H1 (cell line): ENCODE measurements at regions not wholly inside any gene's neighbourhood (a gene's known extent, or its start where the extent isn't known, plus 50 kb on each side); places are given as distances from the start of the nearest gene placed in this dataset.

Experiments
- CTCF ChIA-PET: fragments of 300-600 bp; sonication (Branson Sonifier 250); formaldehyde crosslinking; loops from one replicate; lab custom pipeline; 2021; ENCODE audit not compliant: partially characterized antibody; lab: Charles Lee
- POLR2A ChIA-PET: fragments of 300-600 bp; sonication (Branson Sonifier 250); formaldehyde crosslinking; loops from one replicate; lab custom pipeline; 2021; ENCODE audit warnings: inconsistent platforms; ENCODE audit not compliant: partially characterized antibody; lab: Charles Lee
- DNase-seq, 2 experiments: peaks; one replicate each; pipeline versions ENCODE4 v3.0.0 to v3.0.0-alpha.2; 2010 to 2022; ENCODE audit warnings: low spot score in 2 of 2, low read depth in 1 of 2, mixed read lengths in 1 of 2
- FAIRE-seq: peaks from 2 replicates; lab custom pipeline; 2011; peaks lifted over from hg19 to GRCh38; lab: Jason Lieb, UNC
- H2AFZ ChIP-seq: 2 replicates; pipeline ENCODE4 v1.8.1; 2012; ENCODE audit warnings: low read length, inconsistent platforms
- H2AK5ac ChIP-seq: 2 replicates; pipeline ENCODE4 v1.6.1; 2013; ENCODE audit warnings: low read depth, low read length
- H2BK120ac ChIP-seq: replicated peaks from 2 replicates; pipeline ENCODE3; 2013; ENCODE audit warnings: low read depth, low read length, inconsistent platforms
- H2BK12ac ChIP-seq: 2 replicates; pipeline ENCODE4 v1.6.1; 2013; ENCODE audit warnings: low read depth, low read length
- H2BK15ac ChIP-seq: 2 replicates; pipeline ENCODE4 v1.6.1; 2013; ENCODE audit warnings: low read length
- H2BK20ac ChIP-seq: 2 replicates; pipeline ENCODE4 v1.6.1; 2013; ENCODE audit warnings: low read length
- H2BK5ac ChIP-seq: 2 replicates; pipeline ENCODE4 v1.6.1; 2013; ENCODE audit warnings: low read depth, low read length
- H3K14ac ChIP-seq: 2 replicates; pipeline ENCODE4 v1.6.1; 2013; ENCODE audit warnings: inconsistent platforms; ENCODE audit not compliant: insufficient read length
- H3K18ac ChIP-seq: 2 replicates; pipeline ENCODE4 v1.6.1; 2013; ENCODE audit warnings: low read length; ENCODE audit errors: extremely low read depth
- H3K23ac ChIP-seq: 2 replicates; pipeline ENCODE4 v1.6.1; 2013; ENCODE audit warnings: inconsistent platforms; ENCODE audit not compliant: insufficient read length
- H3K23me2 ChIP-seq: 2 replicates; pipeline ENCODE4 v1.6.1; 2013; ENCODE audit warnings: low read depth, low read length
- H3K27ac ChIP-seq: 2 replicates; pipeline ENCODE4 v1.6.1; 2011; ENCODE audit warnings: low read depth, low read length, inconsistent platforms
- H3K27me3 ChIP-seq, 4 experiments: replicated peaks in 1 of 4; 1 replicate in 1 of 4; 2 replicates in 3 of 4; pipeline versions ENCODE4 v1.6.1 to v1.8.1; 2011 to 2013; ENCODE audit warnings: low read length in 3 of 4, mild to moderate bottlenecking in 3 of 4, inconsistent platforms in 2 of 4, mixed read lengths in 2 of 4, moderate library complexity in 1 of 4; ENCODE audit not compliant: control insufficient read depth in 3 of 4, insufficient read depth in 3 of 4; ENCODE audit errors: extremely low read depth in 1 of 4
- H3K36me3 ChIP-seq, 4 experiments: 2 replicates each; pipeline versions ENCODE4 v1.6.1 to v1.8.1; 2011 to 2013; ENCODE audit warnings: mild to moderate bottlenecking in 4 of 4, low read length in 3 of 4, moderate library complexity in 2 of 4, control low read depth in 1 of 4, inconsistent platforms in 1 of 4; ENCODE audit not compliant: insufficient read depth in 4 of 4, control insufficient read depth in 2 of 4
- H3K4ac ChIP-seq: replicated peaks from 2 replicates; pipeline ENCODE3; 2013; ENCODE audit warnings: low read length, low read depth, mixed read lengths, inconsistent platforms; ENCODE audit not compliant: insufficient read length
- H3K4me1 ChIP-seq, 4 experiments: replicated peaks in 1 of 4; 1 replicate in 1 of 4; 2 replicates in 3 of 4; pipeline versions ENCODE4 v1.6.1 to v1.8.1; 2011 to 2013; ENCODE audit warnings: low read length in 3 of 4, inconsistent platforms in 2 of 4, mixed read lengths in 1 of 4; ENCODE audit not compliant: insufficient read depth in 4 of 4, control insufficient read depth in 3 of 4
- H3K4me2 ChIP-seq, 2 experiments: 2 replicates each; pipeline versions ENCODE4 v1.6.1 to v1.8.1; 2011 to 2013; ENCODE audit warnings: low read depth in 2 of 2, low read length in 2 of 2, control low read depth in 1 of 2, inconsistent platforms in 1 of 2, mild to moderate bottlenecking in 1 of 2; ENCODE audit not compliant: insufficient read depth in 1 of 2
- H3K4me3 ChIP-seq, 4 experiments: fragments of 200-600, 300-600 bp in 1 of 4; sonication (generic), shearing (Covaris generic), sonication (Bioruptor Twin) in 1 of 4; 2 replicates each; pipeline versions ENCODE4 v1.5.1 to v1.8.1; 2011 to 2016; ENCODE audit warnings: low read length in 4 of 4, low read depth in 3 of 4, control low read depth in 2 of 4, inconsistent platforms in 2 of 4, mild to moderate bottlenecking in 2 of 4, mixed read lengths in 1 of 4, moderate library complexity in 1 of 4; ENCODE audit not compliant: insufficient read depth in 2 of 4; ENCODE audit errors: extremely low read depth in 1 of 4
- H3K56ac ChIP-seq: replicated peaks from 2 replicates; pipeline ENCODE3; 2013; ENCODE audit warnings: low read depth, mild to moderate bottlenecking, mixed read lengths, low read length, inconsistent platforms; ENCODE audit not compliant: insufficient read length
- H3K79me1 ChIP-seq: 2 replicates; pipeline ENCODE4 v1.6.1; 2013; ENCODE audit warnings: low read depth, low read length, control low read depth
- H3K79me2 ChIP-seq, 2 experiments: 2 replicates each; pipeline versions ENCODE4 v1.6.1 to v1.8.1; 2012 to 2013; ENCODE audit warnings: low read length in 2 of 2, mild to moderate bottlenecking in 2 of 2, inconsistent platforms in 1 of 2; ENCODE audit not compliant: insufficient read depth in 2 of 2, control insufficient read depth in 1 of 2
- H3K9ac ChIP-seq, 4 experiments: replicated peaks in 1 of 4; 1 replicate in 1 of 4; 2 replicates in 3 of 4; pipeline versions ENCODE4 v1.6.1 to v1.8.1; 2011 to 2013; ENCODE audit warnings: low read depth in 3 of 4, low read length in 3 of 4, control low read depth in 2 of 4, mild to moderate bottlenecking in 2 of 4, moderate library complexity in 2 of 4, inconsistent platforms in 1 of 4; ENCODE audit errors: extremely low read depth in 1 of 4
- H3K9me3 ChIP-seq, 2 experiments: 2 replicates each; pipeline versions ENCODE4 v1.6.1 to v1.8.1; 2012 to 2013; ENCODE audit warnings: mild to moderate bottlenecking in 2 of 2, moderate library complexity in 2 of 2, control low read depth in 1 of 2, inconsistent platforms in 1 of 2, low read depth in 1 of 2, low read length in 1 of 2, mixed read lengths in 1 of 2; ENCODE audit not compliant: insufficient read depth in 2 of 2
- H4K20me1 ChIP-seq, 2 experiments: replicated peaks in 1 of 2; 2 replicates each; pipeline versions ENCODE3 to v1.8.1; 2011 to 2013; ENCODE audit warnings: inconsistent platforms in 2 of 2, low read length in 2 of 2, mild to moderate bottlenecking in 1 of 2; ENCODE audit not compliant: insufficient read depth in 2 of 2, control insufficient read depth in 1 of 2
- H4K5ac ChIP-seq: 2 replicates; pipeline ENCODE4 v1.6.1; 2013; ENCODE audit warnings: low read length, low read depth, mixed read lengths, inconsistent platforms; ENCODE audit not compliant: insufficient read length
- H4K8ac ChIP-seq: 2 replicates; pipeline ENCODE4 v1.8.0; 2013; ENCODE audit warnings: mild to moderate bottlenecking, moderate library complexity, low read length, inconsistent platforms; ENCODE audit not compliant: insufficient read depth; ENCODE audit errors: extremely low read depth
- H4K91ac ChIP-seq: replicated peaks from 2 replicates; pipeline ENCODE3; 2013; ENCODE audit warnings: low read length, mixed read lengths, inconsistent platforms; ENCODE audit not compliant: insufficient read length
- BCL11A ChIP-seq, 2 experiments: IDR thresholded peaks; one replicate each; pipeline ENCODE4 v1.6.1; 2011; ENCODE audit warnings: low read depth in 2 of 2, low read length in 2 of 2, mild to moderate bottlenecking in 2 of 2
- BRCA1 ChIP-seq: IDR thresholded peaks from 2 replicates; pipeline ENCODE4 v1.6.1; 2012; ENCODE audit warnings: low read depth, low read length, improper control_type of control experiment
- CREB1 ChIP-seq: IDR thresholded peaks from 2 replicates; pipeline ENCODE4 v1.6.1; 2012; ENCODE audit warnings: inconsistent platforms
- EZH2 ChIP-seq: fragments of 200-600 bp; sonication (generic); IDR thresholded peaks from 2 replicates; pipeline ENCODE4 v1.7.1; 2012; ENCODE audit warnings: low read depth, mild to moderate bottlenecking, moderate library complexity, low read length, inconsistent platforms; ENCODE audit not compliant: severe bottlenecking
- JUN ChIP-seq: IDR thresholded peaks from 2 replicates; pipeline ENCODE4 v1.6.1; 2011; ENCODE audit warnings: low read depth, mild to moderate bottlenecking, improper control_type of control experiment, low read length
- KDM1A ChIP-seq: fragments of 200-600, 300-600 bp; sonication (generic); IDR thresholded peaks from 2 replicates; pipeline ENCODE4 v1.7.1; 2016; ENCODE audit warnings: mild to moderate bottlenecking, low read length, borderline replicate concordance
- POLR2A ChIP-seq, 2 experiments: IDR thresholded peaks; 1 replicate in 1 of 2; 2 replicates in 1 of 2; pipeline ENCODE4 v1.6.1; 2011; ENCODE audit warnings: low read depth in 2 of 2, low read length in 2 of 2, mild to moderate bottlenecking in 2 of 2; ENCODE audit errors: control extremely low read depth in 1 of 2
- POU5F1 ChIP-seq: IDR thresholded peaks from 2 replicates; pipeline ENCODE4 v1.6.1; 2011; ENCODE audit warnings: low read depth, mild to moderate bottlenecking, low read length, moderate library complexity
- RBBP5 ChIP-seq: IDR thresholded peaks from 2 replicates; pipeline ENCODE4 v1.7.1; 2012; ENCODE audit warnings: low read depth, mild to moderate bottlenecking, inconsistent platforms, low read length, moderate library complexity, borderline replicate concordance
- SAP30 ChIP-seq: fragments of 300-600 bp; sonication (generic); IDR thresholded peaks from 2 replicates; pipeline ENCODE4 v1.7.1; 2012; ENCODE audit warnings: low read length, moderate library complexity, mild to moderate bottlenecking, inconsistent platforms; ENCODE audit not compliant: insufficient read depth, insufficient replicate concordance
- SUZ12 ChIP-seq: fragments of 200-600 bp; sonication (generic); IDR thresholded peaks from 2 replicates; pipeline ENCODE4 v1.6.1; 2012; ENCODE audit warnings: mild to moderate bottlenecking, inconsistent platforms, low read length, moderate library complexity, mixed read lengths
- TBP ChIP-seq: IDR thresholded peaks from 2 replicates; pipeline ENCODE4 v1.6.1; 2011; ENCODE audit warnings: low read depth, low read length, improper control_type of control experiment
- WGBS, 2 experiments: shearing (Covaris generic) in 1 of 2; methylation state at CpG; one replicate each; pipeline versions ENCODE4 v1.1.6 to v1.1.7; 2013 to 2015; ENCODE audit warnings: low lambda C conversion rate in 2 of 2, mixed read lengths in 2 of 2, inconsistent platforms in 1 of 2, low coverage in 1 of 2, missing lambda C conversion rate in 1 of 2; ENCODE audit not compliant: insufficient replicate concordance in 2 of 2, insufficient coverage in 1 of 2, insufficient read length in 1 of 2; ENCODE audit errors: extremely low coverage in 1 of 2, missing lambda C conversion rate in 1 of 2; 5-methylcytosine and 5-hydroxymethylcytosine counted together
- TF ChIP-seq, protein P1 (sequence below): IDR thresholded peaks from 2 replicates; pipeline ENCODE4 v1.6.1; 2011; ENCODE audit warnings: low read length, improper control_type of control experiment

GRCh38 chr10:1853801-1854200 is 116.5 kb upstream of the ADARB2 start:
- Histone ChIP-seq H3K14ac (no peak overlapping the region), H2BK5ac (no peak overlapping the region), H2BK20ac (no peak overlapping the region), H2BK120ac (no peak overlapping the region), H3K18ac (no peak overlapping the region), H3K27me3 (no peaks in the 10 kb centered on the region), H3K79me2 (no peaks in the 10 kb centered on the region), H3K23me2 (no peaks in the 10 kb centered on the region; the same call in 1 of the 2 replicates), H2AFZ (no peak overlapping the region), H4K8ac (no peak overlapping the region), H2AK5ac (no peak overlapping the region), H4K91ac (no peak overlapping the region), H3K56ac (no peak overlapping the region), H3K79me1 (no peaks in the 10 kb centered on the region), H3K36me3 (no peaks in the 10 kb centered on the region), H3K23ac (no peak overlapping the region), H4K5ac (no peak overlapping the region), H3K4ac (no peak overlapping the region), H4K20me1 (no peaks in the 10 kb centered on the region), H3K9me3 (no peaks in the 10 kb centered on the region), H3K27ac (no peak overlapping the region), H3K4me2 (no peak overlapping the region), H2BK12ac (no peak overlapping the region), H3K4me1 (no peaks in the 10 kb centered on the region), H3K4me3 (no peak overlapping the region), H2BK15ac (no peak overlapping the region), H3K9ac (no peak overlapping the region)
- 96% methylated on average over 12 of the region's 12 CpGs; no CpG with 5 or more reads in 1 of the 2 experiments for WGBS, 2 experiments
- POLR2A ChIA-PET = no interaction called here
- no peak for DNase-seq
- FAIRE-seq = no peak
- CTCF ChIA-PET = no interaction called here
- TF ChIP-seq RBBP5 = no peak
- no peak for TF ChIP-seq POU5F1
- TF ChIP-seq EZH2 = no peak
- TF ChIP-seq CREB1 = no peak
- TF ChIP-seq SUZ12 = no peak
- no peak for TF ChIP-seq POLR2A (IDR thresholded peaks at IDR 0.05; ENCODE audit: control extremely low read depth in 1 of 2, low read depth in 2 of 2, low read length in 2 of 2)
- TF ChIP-seq SAP30 = no peak
- TF ChIP-seq BCL11A (IDR thresholded peaks at IDR 0.05; ENCODE audit: low read depth in 2 of 2, low read length in 2 of 2) = no peak
- no peak for TF ChIP-seq TBP
- TF ChIP-seq KDM1A = no peak
- TF ChIP-seq, protein P1, sequence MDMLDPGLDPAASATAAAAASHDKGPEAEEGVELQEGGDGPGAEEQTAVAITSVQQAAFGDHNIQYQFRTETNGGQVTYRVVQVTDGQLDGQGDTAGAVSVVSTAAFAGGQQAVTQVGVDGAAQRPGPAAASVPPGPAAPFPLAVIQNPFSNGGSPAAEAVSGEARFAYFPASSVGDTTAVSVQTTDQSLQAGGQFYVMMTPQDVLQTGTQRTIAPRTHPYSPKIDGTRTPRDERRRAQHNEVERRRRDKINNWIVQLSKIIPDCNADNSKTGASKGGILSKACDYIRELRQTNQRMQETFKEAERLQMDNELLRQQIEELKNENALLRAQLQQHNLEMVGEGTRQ = no peak
- no peak for TF ChIP-seq JUN
- TF ChIP-seq BRCA1 = no peak
